ENCODE measurements at regions not wholly inside any gene's neighbourhood (a gene's known extent, or its start where the extent isn't known, plus 50 kb on each side); places are given as distances from the start of the nearest gene placed in this dataset.

DNA sequence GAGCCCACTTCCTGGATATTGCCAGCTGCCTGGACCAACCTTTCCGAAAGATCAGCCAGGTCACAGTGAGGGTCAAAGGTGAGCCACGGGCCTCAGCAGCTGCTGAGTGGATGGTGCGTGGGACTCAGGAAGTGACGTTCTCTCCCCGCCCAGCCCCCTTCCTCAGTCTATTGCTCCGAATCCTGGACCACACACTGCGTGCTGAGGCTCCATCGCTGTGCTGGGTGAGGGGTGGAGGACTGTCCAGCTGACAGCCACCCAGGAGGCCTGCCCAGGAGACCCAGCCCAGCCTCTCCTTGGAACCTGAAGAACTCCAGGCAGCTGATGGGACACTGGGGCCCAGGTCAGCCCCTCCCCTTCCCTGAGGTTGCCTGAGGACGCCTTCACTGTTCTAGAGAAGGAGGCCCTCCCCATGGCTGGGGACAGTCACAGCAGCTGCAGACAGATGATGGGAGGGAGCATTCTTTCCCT, 94.4 kb upstream of the CD93 start (continued):
- TF ChIP-seq, protein P1, sequence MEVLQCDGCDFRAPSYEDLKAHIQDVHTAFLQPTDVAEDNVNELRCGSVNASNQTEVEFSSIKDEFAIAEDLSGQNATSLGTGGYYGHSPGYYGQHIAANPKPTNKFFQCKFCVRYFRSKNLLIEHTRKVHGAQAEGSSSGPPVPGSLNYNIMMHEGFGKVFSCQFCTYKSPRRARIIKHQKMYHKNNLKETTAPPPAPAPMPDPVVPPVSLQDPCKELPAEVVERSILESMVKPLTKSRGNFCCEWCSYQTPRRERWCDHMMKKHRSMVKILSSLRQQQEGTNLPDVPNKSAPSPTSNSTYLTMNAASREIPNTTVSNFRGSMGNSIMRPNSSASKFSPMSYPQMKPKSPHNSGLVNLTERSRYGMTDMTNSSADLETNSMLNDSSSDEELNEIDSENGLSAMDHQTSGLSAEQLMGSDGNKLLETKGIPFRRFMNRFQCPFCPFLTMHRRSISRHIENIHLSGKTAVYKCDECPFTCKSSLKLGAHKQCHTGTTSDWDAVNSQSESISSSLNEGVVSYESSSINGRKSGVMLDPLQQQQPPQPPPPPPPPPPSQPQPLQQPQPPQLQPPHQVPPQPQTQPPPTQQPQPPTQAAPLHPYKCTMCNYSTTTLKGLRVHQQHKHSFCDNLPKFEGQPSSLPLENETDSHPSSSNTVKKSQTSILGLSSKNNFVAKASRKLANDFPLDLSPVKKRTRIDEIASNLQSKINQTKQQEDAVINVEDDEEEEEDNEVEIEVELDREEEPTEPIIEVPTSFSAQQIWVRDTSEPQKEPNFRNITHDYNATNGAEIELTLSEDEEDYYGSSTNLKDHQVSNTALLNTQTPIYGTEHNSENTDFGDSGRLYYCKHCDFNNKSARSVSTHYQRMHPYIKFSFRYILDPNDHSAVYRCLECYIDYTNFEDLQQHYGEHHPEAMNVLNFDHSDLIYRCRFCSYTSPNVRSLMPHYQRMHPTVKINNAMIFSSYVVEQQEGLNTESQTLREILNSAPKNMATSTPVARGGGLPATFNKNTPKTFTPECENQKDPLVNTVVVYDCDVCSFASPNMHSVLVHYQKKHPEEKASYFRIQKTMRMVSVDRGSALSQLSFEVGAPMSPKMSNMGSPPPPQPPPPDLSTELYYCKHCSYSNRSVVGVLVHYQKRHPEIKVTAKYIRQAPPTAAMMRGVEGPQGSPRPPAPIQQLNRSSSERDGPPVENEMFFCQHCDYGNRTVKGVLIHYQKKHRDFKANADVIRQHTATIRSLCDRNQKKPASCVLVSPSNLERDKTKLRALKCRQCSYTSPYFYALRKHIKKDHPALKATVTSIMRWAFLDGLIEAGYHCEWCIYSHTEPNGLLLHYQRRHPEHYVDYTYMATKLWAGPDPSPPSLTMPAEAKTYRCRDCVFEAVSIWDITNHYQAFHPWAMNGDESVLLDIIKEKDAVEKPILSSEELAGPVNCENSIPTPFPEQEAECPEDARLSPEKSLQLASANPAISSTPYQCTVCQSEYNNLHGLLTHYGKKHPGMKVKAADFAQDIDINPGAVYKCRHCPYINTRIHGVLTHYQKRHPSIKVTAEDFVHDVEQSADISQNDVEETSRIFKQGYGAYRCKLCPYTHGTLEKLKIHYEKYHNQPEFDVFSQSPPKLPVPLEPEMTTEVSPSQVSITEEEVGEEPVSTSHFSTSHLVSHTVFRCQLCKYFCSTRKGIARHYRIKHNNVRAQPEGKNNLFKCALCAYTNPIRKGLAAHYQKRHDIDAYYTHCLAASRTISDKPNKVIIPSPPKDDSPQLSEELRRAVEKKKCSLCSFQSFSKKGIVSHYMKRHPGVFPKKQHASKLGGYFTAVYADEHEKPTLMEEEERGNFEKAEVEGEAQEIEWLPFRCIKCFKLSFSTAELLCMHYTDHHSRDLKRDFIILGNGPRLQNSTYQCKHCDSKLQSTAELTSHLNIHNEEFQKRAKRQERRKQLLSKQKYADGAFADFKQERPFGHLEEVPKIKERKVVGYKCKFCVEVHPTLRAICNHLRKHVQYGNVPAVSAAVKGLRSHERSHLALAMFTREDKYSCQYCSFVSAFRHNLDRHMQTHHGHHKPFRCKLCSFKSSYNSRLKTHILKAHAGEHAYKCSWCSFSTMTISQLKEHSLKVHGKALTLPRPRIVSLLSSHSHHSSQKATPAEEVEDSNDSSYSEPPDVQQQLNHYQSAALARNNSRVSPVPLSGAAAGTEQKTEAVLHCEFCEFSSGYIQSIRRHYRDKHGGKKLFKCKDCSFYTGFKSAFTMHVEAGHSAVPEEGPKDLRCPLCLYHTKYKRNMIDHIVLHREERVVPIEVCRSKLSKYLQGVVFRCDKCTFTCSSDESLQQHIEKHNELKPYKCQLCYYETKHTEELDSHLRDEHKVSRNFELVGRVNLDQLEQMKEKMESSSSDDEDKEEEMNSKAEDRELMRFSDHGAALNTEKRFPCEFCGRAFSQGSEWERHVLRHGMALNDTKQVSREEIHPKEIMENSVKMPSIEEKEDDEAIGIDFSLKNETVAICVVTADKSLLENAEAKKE (CRISPR knock-in tag; IDR thresholded peaks at IDR 0.05) = no peak
- TF ChIP-seq ZNF114 (CRISPR knock-in tag; IDR thresholded peaks at IDR 0.05) = no peak
- TF ChIP-seq CREB1 (CRISPR knock-in tag; IDR thresholded peaks at IDR 0.05; ENCODE audit: low read depth) = no peak
- TF ChIP-seq NANOG (IDR thresholded peaks at IDR 0.05; ENCODE audit: borderline replicate concordance) = no peak
- TF ChIP-seq, protein P2, sequence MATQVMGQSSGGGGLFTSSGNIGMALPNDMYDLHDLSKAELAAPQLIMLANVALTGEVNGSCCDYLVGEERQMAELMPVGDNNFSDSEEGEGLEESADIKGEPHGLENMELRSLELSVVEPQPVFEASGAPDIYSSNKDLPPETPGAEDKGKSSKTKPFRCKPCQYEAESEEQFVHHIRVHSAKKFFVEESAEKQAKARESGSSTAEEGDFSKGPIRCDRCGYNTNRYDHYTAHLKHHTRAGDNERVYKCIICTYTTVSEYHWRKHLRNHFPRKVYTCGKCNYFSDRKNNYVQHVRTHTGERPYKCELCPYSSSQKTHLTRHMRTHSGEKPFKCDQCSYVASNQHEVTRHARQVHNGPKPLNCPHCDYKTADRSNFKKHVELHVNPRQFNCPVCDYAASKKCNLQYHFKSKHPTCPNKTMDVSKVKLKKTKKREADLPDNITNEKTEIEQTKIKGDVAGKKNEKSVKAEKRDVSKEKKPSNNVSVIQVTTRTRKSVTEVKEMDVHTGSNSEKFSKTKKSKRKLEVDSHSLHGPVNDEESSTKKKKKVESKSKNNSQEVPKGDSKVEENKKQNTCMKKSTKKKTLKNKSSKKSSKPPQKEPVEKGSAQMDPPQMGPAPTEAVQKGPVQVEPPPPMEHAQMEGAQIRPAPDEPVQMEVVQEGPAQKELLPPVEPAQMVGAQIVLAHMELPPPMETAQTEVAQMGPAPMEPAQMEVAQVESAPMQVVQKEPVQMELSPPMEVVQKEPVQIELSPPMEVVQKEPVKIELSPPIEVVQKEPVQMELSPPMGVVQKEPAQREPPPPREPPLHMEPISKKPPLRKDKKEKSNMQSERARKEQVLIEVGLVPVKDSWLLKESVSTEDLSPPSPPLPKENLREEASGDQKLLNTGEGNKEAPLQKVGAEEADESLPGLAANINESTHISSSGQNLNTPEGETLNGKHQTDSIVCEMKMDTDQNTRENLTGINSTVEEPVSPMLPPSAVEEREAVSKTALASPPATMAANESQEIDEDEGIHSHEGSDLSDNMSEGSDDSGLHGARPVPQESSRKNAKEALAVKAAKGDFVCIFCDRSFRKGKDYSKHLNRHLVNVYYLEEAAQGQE (IDR thresholded peaks at IDR 0.05; ENCODE audit: unreplicated experiment) = no peak
